ENCODE measurements at regions not wholly inside any gene's neighbourhood (a gene's known extent, or its start where the extent isn't known, plus 50 kb on each side); places are given as distances from the start of the nearest gene placed in this dataset.
A peak's percentile ranks its signal among the peaks of the same experiment; 100 is the strongest.

DNA sequence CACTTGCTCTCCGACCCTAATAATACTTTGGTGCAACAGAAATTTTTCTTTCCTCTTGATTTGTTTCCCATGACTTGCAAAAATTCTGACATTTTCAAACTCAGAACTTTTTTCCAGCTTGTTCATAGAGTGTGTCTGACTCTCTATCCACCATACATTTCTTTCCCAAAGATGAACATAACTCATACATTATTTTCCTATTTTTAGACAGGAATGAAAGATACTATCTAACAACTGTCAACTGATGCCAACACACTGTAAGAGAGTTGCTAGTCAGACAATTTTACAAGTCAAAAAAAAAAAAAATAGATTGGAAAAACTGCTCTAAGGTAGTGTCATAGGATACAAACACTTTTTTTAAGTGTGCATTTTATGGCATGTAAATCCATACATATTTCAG, 1001.0 kb upstream of the WWC1 start:
- Histone ChIP-seq H4K20me1 (ENCODE audit: insufficient read depth, low read length) (no peaks in the 10 kb centered on the region), H3K27ac (ENCODE audit: low read depth, low read length) (no peak overlapping the region), H3K4me3 (ENCODE audit: insufficient read depth, low read length) (no peak overlapping the region), H3K4me1 (ENCODE audit: insufficient read depth, low read length) (peaks cover 6% of the 10 kb centered on the region), H3K4me2 (ENCODE audit: insufficient read depth, low read length) (no peak overlapping the region), H3K36me3 (ENCODE audit: insufficient read depth, low read length) (no peaks in the 10 kb centered on the region), H3K9me3 (ENCODE audit: low read depth, low read length) (no peaks in the 10 kb centered on the region), H3K79me2 (ENCODE audit: insufficient read depth, low read length) (no peaks in the 10 kb centered on the region), H3K27me3 (ENCODE audit: insufficient read depth, low read length) (peaks cover 3% of the 10 kb centered on the region), H2AFZ (ENCODE audit: low read length) (no peak overlapping the region)
- TF ChIP-seq, protein P1, sequence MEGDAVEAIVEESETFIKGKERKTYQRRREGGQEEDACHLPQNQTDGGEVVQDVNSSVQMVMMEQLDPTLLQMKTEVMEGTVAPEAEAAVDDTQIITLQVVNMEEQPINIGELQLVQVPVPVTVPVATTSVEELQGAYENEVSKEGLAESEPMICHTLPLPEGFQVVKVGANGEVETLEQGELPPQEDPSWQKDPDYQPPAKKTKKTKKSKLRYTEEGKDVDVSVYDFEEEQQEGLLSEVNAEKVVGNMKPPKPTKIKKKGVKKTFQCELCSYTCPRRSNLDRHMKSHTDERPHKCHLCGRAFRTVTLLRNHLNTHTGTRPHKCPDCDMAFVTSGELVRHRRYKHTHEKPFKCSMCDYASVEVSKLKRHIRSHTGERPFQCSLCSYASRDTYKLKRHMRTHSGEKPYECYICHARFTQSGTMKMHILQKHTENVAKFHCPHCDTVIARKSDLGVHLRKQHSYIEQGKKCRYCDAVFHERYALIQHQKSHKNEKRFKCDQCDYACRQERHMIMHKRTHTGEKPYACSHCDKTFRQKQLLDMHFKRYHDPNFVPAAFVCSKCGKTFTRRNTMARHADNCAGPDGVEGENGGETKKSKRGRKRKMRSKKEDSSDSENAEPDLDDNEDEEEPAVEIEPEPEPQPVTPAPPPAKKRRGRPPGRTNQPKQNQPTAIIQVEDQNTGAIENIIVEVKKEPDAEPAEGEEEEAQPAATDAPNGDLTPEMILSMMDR (IDR thresholded peaks at IDR 0.05; ENCODE audit: extremely low read depth, low read depth, low read length): no peak
- no peak for DNase-seq (ENCODE audit: insufficient read length, low spot score, missing footprints)

DNA sequence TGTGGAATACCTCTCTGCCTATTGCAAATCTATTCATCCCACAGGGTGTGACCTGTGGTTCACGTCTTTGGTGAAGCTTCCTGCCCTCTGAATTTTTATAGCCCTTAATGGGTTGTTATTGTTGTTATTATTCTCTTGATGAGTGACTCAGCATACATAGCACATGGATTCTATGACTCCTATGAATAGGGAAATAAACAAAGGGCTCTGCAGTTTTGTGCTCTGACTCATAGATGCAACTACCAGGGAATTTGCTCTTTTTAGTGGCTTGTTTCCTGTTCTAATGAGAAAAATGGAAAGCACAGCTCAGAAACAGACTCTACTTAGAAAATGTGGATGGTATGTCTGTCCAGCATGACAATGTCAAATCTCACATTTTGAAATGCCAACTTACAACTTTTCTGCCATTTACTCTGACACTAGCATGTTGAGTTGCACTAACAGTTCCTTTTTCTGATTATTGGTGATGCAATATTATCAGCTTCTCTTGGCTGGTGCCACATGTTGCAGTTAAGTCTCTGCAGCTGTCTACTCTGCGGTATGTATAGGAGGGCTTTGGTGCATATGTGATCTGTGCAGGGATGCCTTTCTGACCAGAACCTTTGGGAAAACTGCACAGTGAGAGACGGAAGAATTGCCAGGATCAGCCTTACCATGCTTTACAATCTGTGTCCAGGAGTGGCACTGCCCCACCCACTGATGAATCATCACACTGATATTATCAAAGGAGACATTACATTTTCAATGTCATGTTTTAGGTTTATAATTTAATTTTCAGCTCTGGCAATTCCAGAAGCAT, 996.4 kb upstream of the WWC1 start:
- peak; percentile 62 for DNase-seq (ENCODE audit: insufficient read length, low spot score, missing footprints)
- no peak overlapping the region for H2AFZ ChIP-seq (ENCODE audit: low read length)
- H3K4me3 ChIP-seq (ENCODE audit: insufficient read depth, low read length): no peak overlapping the region
- no peaks in the 10 kb centered on the region for H3K36me3 ChIP-seq (ENCODE audit: insufficient read depth, low read length)
- peaks cover 13% of the 10 kb centered on the region for H3K4me1 ChIP-seq (ENCODE audit: insufficient read depth, low read length)
- TF ChIP-seq, protein P1 (IDR thresholded peaks at IDR 0.05; ENCODE audit: extremely low read depth, low read depth, low read length): no peak
- peaks cover 3% of the 10 kb centered on the region for H3K27me3 ChIP-seq (ENCODE audit: insufficient read depth, low read length)
- H3K9me3 ChIP-seq (ENCODE audit: low read depth, low read length): no peaks in the 10 kb centered on the region
- H3K27ac ChIP-seq (ENCODE audit: low read depth, low read length): no peak overlapping the region
- H3K4me2 ChIP-seq (ENCODE audit: insufficient read depth, low read length): peak overlapping the region; percentile 7
- H3K79me2 ChIP-seq (ENCODE audit: insufficient read depth, low read length): no peaks in the 10 kb centered on the region
- H4K20me1 ChIP-seq (ENCODE audit: insufficient read depth, low read length): no peaks in the 10 kb centered on the region

DNA sequence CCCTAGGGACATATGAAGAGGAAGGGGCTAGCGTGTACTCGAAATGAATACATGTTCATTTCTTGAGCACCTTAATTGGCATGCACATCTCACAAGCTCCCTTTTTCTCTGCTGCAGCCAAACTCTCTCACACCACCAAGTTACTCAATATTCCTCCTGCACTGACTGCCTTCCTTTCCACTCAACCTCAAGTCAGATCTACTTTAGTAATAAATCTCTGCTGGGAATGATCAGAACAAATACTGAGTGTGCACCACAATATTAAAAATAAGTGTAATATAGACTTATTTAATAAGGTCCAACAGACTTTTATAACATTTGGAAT, 995.8 kb upstream of the WWC1 start:
- DNase-seq (ENCODE audit: insufficient read length, low spot score, missing footprints): no peak
- H3K36me3 ChIP-seq (ENCODE audit: insufficient read depth, low read length): no peaks in the 10 kb centered on the region
- peaks cover 3% of the 10 kb centered on the region for H3K27me3 ChIP-seq (ENCODE audit: insufficient read depth, low read length)
- H2AFZ ChIP-seq (ENCODE audit: low read length): no peak overlapping the region
- no peak overlapping the region for H3K27ac ChIP-seq (ENCODE audit: low read depth, low read length)
- TF ChIP-seq, protein P1 (IDR thresholded peaks at IDR 0.05; ENCODE audit: extremely low read depth, low read depth, low read length): no peak
- no peak overlapping the region for H3K4me2 ChIP-seq (ENCODE audit: insufficient read depth, low read length)
- no peaks in the 10 kb centered on the region for H3K9me3 ChIP-seq (ENCODE audit: low read depth, low read length)
- H3K4me3 ChIP-seq (ENCODE audit: insufficient read depth, low read length): no peak overlapping the region
- H4K20me1 ChIP-seq (ENCODE audit: insufficient read depth, low read length): no peaks in the 10 kb centered on the region
- peaks cover 13% of the 10 kb centered on the region for H3K4me1 ChIP-seq (ENCODE audit: insufficient read depth, low read length)
- no peaks in the 10 kb centered on the region for H3K79me2 ChIP-seq (ENCODE audit: insufficient read depth, low read length)

DNA sequence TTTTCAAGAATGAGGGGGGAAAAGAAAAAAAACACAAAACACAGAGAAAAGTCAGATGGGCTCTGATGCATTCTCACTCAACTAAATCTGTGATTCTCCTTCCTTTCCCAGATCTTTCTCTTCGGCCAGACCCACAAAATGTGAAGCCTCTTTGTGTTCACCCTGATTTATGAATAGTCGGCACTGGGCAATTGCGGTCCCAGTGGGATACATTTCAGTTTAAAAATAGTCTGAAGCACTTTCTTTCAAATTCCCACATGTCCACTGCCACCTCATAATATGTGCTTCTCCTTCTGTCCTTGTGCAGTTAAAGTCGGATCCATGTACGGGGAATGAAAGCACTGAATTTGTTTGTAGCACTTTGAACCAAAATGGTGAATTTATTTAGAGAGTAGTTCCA, 995.4 kb upstream of the WWC1 start:
- no peaks in the 10 kb centered on the region for H3K79me2 ChIP-seq (ENCODE audit: insufficient read depth, low read length)
- no peaks in the 10 kb centered on the region for H3K36me3 ChIP-seq (ENCODE audit: insufficient read depth, low read length)

More for the DNA sequence above, 995.4 kb upstream of the WWC1 start:
- H3K27me3 ChIP-seq (ENCODE audit: insufficient read depth, low read length): no peaks in the 10 kb centered on the region
- H2AFZ ChIP-seq (ENCODE audit: low read length): no peak overlapping the region
- no peak for DNase-seq (ENCODE audit: insufficient read length, low spot score, missing footprints)
- TF ChIP-seq, protein P1 (IDR thresholded peaks at IDR 0.05; ENCODE audit: extremely low read depth, low read depth, low read length): no peak
- H3K4me3 ChIP-seq (ENCODE audit: insufficient read depth, low read length): no peak overlapping the region
- no peaks in the 10 kb centered on the region for H3K9me3 ChIP-seq (ENCODE audit: low read depth, low read length)
- no peak overlapping the region for H3K27ac ChIP-seq (ENCODE audit: low read depth, low read length)
- no peaks in the 10 kb centered on the region for H4K20me1 ChIP-seq (ENCODE audit: insufficient read depth, low read length)
- H3K4me1 ChIP-seq (ENCODE audit: insufficient read depth, low read length): peaks cover 13% of the 10 kb centered on the region
- no peak overlapping the region for H3K4me2 ChIP-seq (ENCODE audit: insufficient read depth, low read length)
